ENCODE measurements at regions not wholly inside any gene's neighbourhood (a gene's known extent, or its start where the extent isn't known, plus 50 kb on each side); places are given as distances from the start of the nearest gene placed in this dataset.

DNA sequence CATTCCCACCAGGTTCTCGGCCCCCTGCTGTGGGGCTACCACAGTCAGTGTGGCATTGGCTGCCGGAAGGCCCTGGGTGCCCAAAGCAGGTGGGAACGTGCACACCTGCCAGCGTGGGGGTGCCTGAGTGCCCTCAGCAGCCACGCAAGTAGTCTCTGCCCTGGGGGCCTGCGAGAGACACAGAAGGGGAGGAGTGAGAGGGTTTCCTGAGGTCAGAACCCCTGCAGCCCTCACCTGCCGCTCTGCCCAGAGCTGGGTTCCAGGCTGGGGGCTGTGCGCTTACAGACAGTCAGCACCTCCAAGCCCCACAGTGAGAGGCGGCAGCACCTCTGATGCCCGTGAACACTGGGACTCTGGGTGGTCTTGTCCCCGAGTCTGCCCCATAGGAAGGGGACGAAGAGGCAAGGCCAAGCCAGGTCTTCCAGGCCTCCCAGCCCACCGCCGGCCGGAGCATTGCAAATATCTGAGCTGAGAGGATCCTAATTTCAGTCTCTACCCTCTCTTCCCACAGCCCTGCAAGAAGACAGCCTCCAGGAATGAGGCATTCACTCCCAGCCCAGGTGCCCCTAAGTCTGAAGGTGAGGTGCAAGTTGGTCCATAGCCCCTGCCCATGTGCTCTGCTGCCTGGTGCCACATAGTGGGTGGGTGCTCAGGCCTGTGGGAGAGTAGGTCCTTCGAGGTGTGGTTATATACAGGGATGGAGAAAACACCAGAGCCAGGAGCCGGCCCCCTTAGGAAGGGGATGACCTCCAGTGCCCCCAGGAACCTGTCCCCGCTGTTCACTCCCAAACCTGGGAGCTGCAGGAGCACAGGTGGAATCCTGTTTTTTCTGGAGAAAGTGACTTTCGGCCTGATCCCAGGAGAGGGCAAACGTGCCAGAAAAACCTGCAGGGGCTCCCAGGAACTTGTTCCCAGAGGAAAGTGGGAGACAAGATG, 291.1 kb upstream of the RTL1 start:
- H3K4me3 ChIP-seq (replicated peaks; ENCODE audit: low read depth, low read length), result no peak overlapping the region
- TF ChIP-seq, protein P1, sequence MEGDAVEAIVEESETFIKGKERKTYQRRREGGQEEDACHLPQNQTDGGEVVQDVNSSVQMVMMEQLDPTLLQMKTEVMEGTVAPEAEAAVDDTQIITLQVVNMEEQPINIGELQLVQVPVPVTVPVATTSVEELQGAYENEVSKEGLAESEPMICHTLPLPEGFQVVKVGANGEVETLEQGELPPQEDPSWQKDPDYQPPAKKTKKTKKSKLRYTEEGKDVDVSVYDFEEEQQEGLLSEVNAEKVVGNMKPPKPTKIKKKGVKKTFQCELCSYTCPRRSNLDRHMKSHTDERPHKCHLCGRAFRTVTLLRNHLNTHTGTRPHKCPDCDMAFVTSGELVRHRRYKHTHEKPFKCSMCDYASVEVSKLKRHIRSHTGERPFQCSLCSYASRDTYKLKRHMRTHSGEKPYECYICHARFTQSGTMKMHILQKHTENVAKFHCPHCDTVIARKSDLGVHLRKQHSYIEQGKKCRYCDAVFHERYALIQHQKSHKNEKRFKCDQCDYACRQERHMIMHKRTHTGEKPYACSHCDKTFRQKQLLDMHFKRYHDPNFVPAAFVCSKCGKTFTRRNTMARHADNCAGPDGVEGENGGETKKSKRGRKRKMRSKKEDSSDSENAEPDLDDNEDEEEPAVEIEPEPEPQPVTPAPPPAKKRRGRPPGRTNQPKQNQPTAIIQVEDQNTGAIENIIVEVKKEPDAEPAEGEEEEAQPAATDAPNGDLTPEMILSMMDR (IDR thresholded peaks at IDR 0.05; ENCODE audit: low read depth, low read length, missing control alignments), result no peak
- DNase-seq (ENCODE audit: extremely low read depth, low read depth), result no peak

DNA sequence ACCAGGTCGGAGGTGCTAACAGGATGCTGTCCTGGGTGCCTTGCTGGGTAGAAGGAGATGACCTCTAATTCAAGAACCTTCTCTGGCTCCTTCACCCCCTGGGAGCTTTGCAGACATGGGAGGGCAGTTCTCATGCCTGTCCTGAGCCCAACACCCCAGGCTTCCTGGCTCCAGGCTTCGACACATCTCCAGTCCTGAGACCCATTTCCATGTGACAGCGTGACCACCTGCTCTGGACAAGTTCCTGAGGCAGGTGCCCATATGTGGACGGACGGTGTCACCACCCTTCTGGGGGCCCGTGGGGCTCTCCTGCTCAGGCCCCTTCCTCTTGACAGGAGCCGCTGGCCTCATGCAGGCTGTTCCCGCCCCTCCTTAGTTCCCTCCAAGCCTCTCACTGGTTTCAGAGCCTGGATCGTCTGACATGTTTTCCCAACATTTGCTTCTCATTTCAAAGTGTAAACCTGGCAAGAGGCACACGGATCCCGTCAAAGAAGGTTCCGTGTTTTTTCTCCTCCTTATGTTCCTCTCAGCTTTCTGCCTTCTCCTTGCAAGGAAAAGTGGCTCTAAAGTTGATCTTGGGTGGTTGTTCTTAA, 291.9 kb upstream of the RTL1 start:
- DNase-seq (ENCODE audit: extremely low read depth, low read depth), result no peak
- no peak overlapping the region for H3K4me3 ChIP-seq (replicated peaks; ENCODE audit: low read depth, low read length)
- TF ChIP-seq, protein P1 (IDR thresholded peaks at IDR 0.05; ENCODE audit: low read depth, low read length, missing control alignments), result no peak

GRCh38 chr14:101196051-101196712, 292.7 kb upstream of the RTL1 start:
- DNase-seq (ENCODE audit: extremely low read depth, low read depth), result no peak
- H3K4me3 ChIP-seq (replicated peaks; ENCODE audit: low read depth, low read length), result no peak overlapping the region
- TF ChIP-seq, protein P1 (IDR thresholded peaks at IDR 0.05; ENCODE audit: low read depth, low read length, missing control alignments), result no peak

- H3K4me3 ChIP-seq (replicated peaks; ENCODE audit: low read depth, low read length), result no peak overlapping the region
- DNase-seq (ENCODE audit: extremely low read depth, low read depth), result no peak
- TF ChIP-seq, protein P1 (IDR thresholded peaks at IDR 0.05; ENCODE audit: low read depth, low read length, missing control alignments), result no peak
These were observed 293.5 kb upstream of the RTL1 start for GRCh38 chr14:101196795-101197590.

DNA sequence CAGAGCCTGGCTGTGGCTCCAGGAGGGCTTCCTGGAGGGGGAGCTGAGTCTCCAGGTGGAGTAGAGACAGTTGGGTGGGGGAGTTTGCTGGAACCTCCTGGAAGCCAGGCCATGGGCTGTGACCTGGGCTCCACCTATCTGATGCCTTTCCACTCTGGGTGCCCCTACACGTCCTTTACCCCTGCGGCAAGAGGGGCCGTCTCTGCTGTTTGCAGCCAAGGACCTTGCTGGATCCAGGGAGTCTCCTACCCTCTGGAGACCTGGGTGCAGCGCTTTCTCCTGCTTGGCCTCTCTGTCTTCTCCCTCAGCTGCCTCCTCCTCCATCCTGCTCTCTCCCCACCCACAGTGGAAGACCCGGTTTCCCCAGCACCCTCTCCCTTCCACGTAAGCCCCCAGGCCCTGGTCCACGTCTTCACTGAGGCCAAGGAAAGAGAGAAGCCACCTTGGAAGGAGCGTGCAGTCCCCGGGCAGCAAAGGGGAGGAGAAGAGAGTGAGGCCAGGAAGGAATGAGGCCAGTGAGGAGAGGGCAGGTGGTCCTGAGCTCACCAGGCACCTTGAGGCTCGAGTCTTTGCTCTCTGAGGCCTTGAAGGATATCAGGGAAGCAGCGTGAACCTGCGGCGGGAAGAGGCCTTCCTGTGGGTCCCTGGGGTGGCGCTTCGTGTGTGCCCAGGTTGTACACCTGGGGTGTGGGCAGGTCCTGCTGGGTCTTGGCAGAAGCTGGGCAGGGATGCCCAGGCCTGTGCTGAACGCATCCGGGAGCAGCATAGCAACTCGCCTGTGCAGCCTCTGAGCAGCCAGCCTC, 294.3 kb upstream of the RTL1 start:
- no peak for DNase-seq (ENCODE audit: extremely low read depth, low read depth)
- TF ChIP-seq, protein P1 (IDR thresholded peaks at IDR 0.05; ENCODE audit: low read depth, low read length, missing control alignments), result no peak
- H3K4me3 ChIP-seq (replicated peaks; ENCODE audit: low read depth, low read length), result no peak overlapping the region

Measured in HFF-Myc (cell line).